ENCODE measurements at regions not wholly inside any gene's neighbourhood (a gene's known extent, or its start where the extent isn't known, plus 50 kb on each side); places are given as distances from the start of the nearest gene placed in this dataset.

GRCh38 chr9:107755246-107755645 is 265.7 kb upstream of the KLF4 start:
- H3K9me2 ChIP-seq (replicated peaks; ENCODE audit: low read depth, low read length): no peaks in the 10 kb centered on the region
- no peak overlapping the region for H3K4me3 ChIP-seq (ENCODE audit: low read length, poor library complexity, severe bottlenecking)
- no peaks in the 10 kb centered on the region for H3K27me3 ChIP-seq (ENCODE audit: insufficient read depth, low read length, poor library complexity, severe bottlenecking)
- no peaks in the 10 kb centered on the region for H3K36me3 ChIP-seq (ENCODE audit: insufficient read depth, low read length)
- no peaks in the 10 kb centered on the region for H3F3A ChIP-seq (ENCODE audit: low read depth)
- H3K9me3 ChIP-seq (ENCODE audit: insufficient read depth, low read depth, low read length): no peaks in the 10 kb centered on the region; the same call in 1 of the 2 replicates
- H3K9ac ChIP-seq (ENCODE audit: low read depth, low read length, poor library complexity, severe bottlenecking): no peak overlapping the region
- no peak overlapping the region for H3K4me2 ChIP-seq (ENCODE audit: low read depth, low read length, poor library complexity, severe bottlenecking)
- no peak overlapping the region for H2AFZ ChIP-seq (ENCODE audit: low read length)
- H3K79me2 ChIP-seq (ENCODE audit: insufficient read depth, low read length): no peaks in the 10 kb centered on the region
- TF ChIP-seq CTCF (conservative IDR thresholded peaks at IDR 0.05; ENCODE audit: low read length) (no peak), EZH2phosphoT487 (IDR thresholded peaks at IDR 0.05; ENCODE audit: borderline replicate concordance) (no peak)
- H4K20me1 ChIP-seq (ENCODE audit: insufficient read depth, low read length, poor library complexity, severe bottlenecking): no peaks in the 10 kb centered on the region
- no peaks in the 10 kb centered on the region for H3K4me1 ChIP-seq (ENCODE audit: insufficient read depth, low read length, poor library complexity, severe bottlenecking)

GRCh38 chr9:107751567-107752210 is 262.1 kb upstream of the KLF4 start:
- Histone ChIP-seq H3K4me2 (ENCODE audit: low read depth, low read length, poor library complexity, severe bottlenecking) (no peak overlapping the region), H3K4me3 (ENCODE audit: low read length, poor library complexity, severe bottlenecking) (no peak overlapping the region), H3K9ac (ENCODE audit: low read depth, low read length, poor library complexity, severe bottlenecking) (no peak overlapping the region), H3K79me2 (ENCODE audit: insufficient read depth, low read length) (no peaks in the 10 kb centered on the region), H3F3A (ENCODE audit: low read depth) (no peaks in the 10 kb centered on the region), H3K27me3 (ENCODE audit: insufficient read depth, low read length, poor library complexity, severe bottlenecking) (no peaks in the 10 kb centered on the region), H4K20me1 (ENCODE audit: insufficient read depth, low read length, poor library complexity, severe bottlenecking) (no peaks in the 10 kb centered on the region), H2AFZ (ENCODE audit: low read length) (no peak overlapping the region), H3K4me1 (ENCODE audit: insufficient read depth, low read length, poor library complexity, severe bottlenecking) (no peaks in the 10 kb centered on the region), H3K36me3 (ENCODE audit: insufficient read depth, low read length) (no peaks in the 10 kb centered on the region), H3K9me2 (replicated peaks; ENCODE audit: low read depth, low read length) (no peaks in the 10 kb centered on the region), H3K9me3 (ENCODE audit: insufficient read depth, low read depth, low read length) (no peaks in the 10 kb centered on the region)
- TF ChIP-seq EZH2phosphoT487 (IDR thresholded peaks at IDR 0.05; ENCODE audit: borderline replicate concordance) (no peak), CTCF (conservative IDR thresholded peaks at IDR 0.05; ENCODE audit: low read length) (no peak)

GRCh38 chr9:107750741-107751566 is 261.4 kb upstream of the KLF4 start:
- H3K4me3 ChIP-seq (ENCODE audit: low read length, poor library complexity, severe bottlenecking): no peak overlapping the region
- H3K79me2 ChIP-seq (ENCODE audit: insufficient read depth, low read length): no peaks in the 10 kb centered on the region
- H3K4me2 ChIP-seq (ENCODE audit: low read depth, low read length, poor library complexity, severe bottlenecking): no peak overlapping the region
- no peaks in the 10 kb centered on the region for H4K20me1 ChIP-seq (ENCODE audit: insufficient read depth, low read length, poor library complexity, severe bottlenecking)
- no peaks in the 10 kb centered on the region for H3F3A ChIP-seq (ENCODE audit: low read depth)
- no peaks in the 10 kb centered on the region for H3K36me3 ChIP-seq (ENCODE audit: insufficient read depth, low read length)
- no peak overlapping the region for H3K9ac ChIP-seq (ENCODE audit: low read depth, low read length, poor library complexity, severe bottlenecking)
- H3K9me3 ChIP-seq (ENCODE audit: insufficient read depth, low read depth, low read length): no peaks in the 10 kb centered on the region
- H3K9me2 ChIP-seq (replicated peaks; ENCODE audit: low read depth, low read length): no peaks in the 10 kb centered on the region
- H3K4me1 ChIP-seq (ENCODE audit: insufficient read depth, low read length, poor library complexity, severe bottlenecking): no peaks in the 10 kb centered on the region
- TF ChIP-seq EZH2phosphoT487 (IDR thresholded peaks at IDR 0.05; ENCODE audit: borderline replicate concordance) (no peak), CTCF (conservative IDR thresholded peaks at IDR 0.05; ENCODE audit: low read length) (no peak)
- H3K27me3 ChIP-seq (ENCODE audit: insufficient read depth, low read length, poor library complexity, severe bottlenecking): no peaks in the 10 kb centered on the region
- H2AFZ ChIP-seq (ENCODE audit: low read length): no peak overlapping the region

All from Loucy (cell line).